ENCODE measurements at regions not wholly inside any gene's neighbourhood (a gene's known extent, or its start where the extent isn't known, plus 50 kb on each side); places are given as distances from the start of the nearest gene placed in this dataset.
"Not testable (repeated sequence)": the region's sequence is repeated elsewhere in the genome, so short reads cannot be mapped to it uniquely, and the experiment has no call there.

GRCh38 chr2:236997069-236997715 lies 88.5 kb upstream of the COPS8 start:
- no peak for DNase-seq (ENCODE audit: low spot score)
- no peak for TF ChIP-seq CTCF (IDR thresholded peaks at IDR 0.05)
- Histone ChIP-seq H3K4me3 (no peak overlapping the region), H3K27ac (no peak overlapping the region)

DNA sequence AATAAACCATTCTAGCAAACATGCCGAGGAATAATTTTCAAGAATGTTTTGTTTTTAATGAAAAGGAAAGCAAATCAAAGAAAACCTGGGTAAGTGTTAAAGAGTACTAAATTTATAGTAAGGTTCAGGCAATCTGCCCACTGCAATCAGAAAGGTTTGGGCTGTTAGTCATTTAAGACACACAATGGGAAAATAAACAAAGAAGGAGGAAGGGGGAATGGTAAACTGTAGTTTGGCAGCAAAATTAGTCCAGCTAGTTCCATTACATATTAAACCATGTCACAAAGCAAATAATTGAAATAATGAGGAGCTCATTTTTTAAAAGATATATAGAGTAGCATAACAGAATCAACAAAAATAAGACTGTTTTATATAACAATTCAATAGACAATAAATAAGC lies 87.5 kb upstream of the COPS8 start:
- DNase-seq (ENCODE audit: low spot score), result no peak
- no peak overlapping the region for H3K4me3 ChIP-seq
- no peak for TF ChIP-seq CTCF (IDR thresholded peaks at IDR 0.05)
- H3K27ac ChIP-seq, result no peak overlapping the region

DNA sequence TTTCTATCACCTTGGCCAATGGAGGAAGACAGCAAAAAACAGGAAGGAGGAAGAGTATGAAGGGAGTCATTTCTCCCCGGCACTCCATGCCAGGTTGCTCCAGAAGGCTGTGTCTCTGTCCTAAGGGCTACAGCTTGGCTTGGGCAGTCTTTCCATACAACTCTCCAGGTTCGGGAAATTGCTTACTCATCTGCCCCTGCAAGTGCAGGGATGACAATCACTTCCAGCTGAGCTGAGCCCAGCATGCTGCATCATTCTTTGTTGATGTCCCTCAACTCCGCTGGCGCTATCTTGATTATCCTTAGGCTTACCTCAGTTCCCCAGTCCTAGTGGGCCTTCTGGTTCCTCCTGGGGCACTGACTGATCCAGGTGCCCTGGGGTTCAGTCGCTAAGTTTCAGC lies 86.9 kb upstream of the COPS8 start:
- Histone ChIP-seq H3K4me3 (no peak overlapping the region), H3K27ac (no peak overlapping the region)
- DNase-seq (ENCODE audit: low spot score), result no peak
- no peak for TF ChIP-seq CTCF (IDR thresholded peaks at IDR 0.05)

- Histone ChIP-seq H3K27ac (no peak overlapping the region), H3K4me3 (no peak overlapping the region)
- no peak for TF ChIP-seq CTCF (IDR thresholded peaks at IDR 0.05)
- DNase-seq (ENCODE audit: low spot score), result no peak
Measured at GRCh38 chr2:237000481-237000880, 85.2 kb upstream of the COPS8 start.

DNA sequence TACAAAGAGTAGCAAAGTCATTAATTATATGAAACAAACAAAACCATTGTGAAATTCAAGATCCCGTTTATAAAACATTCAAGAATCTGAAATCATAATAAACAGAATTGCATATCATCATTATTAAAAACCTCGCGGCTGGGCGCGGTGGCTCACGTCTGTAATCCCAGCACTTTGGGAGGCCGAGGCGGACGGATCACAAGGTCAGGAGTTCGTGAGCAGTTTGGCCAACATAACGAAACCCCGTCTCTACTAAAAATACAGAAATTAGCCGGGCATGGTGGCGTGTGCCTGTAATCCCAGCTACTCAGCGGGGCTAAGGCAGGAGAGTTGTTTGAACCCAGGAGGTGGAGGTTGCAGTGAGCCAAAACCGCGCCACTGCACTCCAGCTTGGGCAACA lies 80.3 kb upstream of the COPS8 start:
- not testable (repeated sequence) for H3K4me3 ChIP-seq; H3K27ac ChIP-seq; DNase-seq (ENCODE audit: low spot score)

GRCh38 chr2:237011206-237011795 lies 74.4 kb upstream of the COPS8 start:
- Histone ChIP-seq H3K4me3 (no peak overlapping the region), H3K27ac (no peak overlapping the region)
- no peak for DNase-seq (ENCODE audit: low spot score)
- TF ChIP-seq CTCF (IDR thresholded peaks at IDR 0.05), result no peak

DNA sequence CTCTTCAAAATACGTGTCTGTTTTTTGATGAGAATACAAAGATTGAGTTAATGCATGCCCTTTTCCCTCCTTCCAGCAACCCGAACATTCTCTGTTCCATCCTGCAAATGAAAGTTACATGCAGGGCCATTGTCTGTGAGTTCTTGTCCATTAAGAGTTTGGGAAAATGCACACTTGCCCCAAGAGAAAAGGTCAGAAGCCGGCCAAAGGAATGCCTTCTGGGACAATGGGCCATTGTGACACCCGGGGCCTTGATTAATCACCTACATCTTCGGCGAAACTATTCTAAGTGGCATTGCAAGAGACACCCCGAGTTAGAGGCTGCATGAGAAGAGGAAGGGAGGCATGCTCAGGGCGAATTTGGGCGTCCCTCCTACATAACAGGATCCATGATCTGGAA lies 73.7 kb upstream of the COPS8 start:
- TF ChIP-seq CTCF (IDR thresholded peaks at IDR 0.05), result no peak
- peak overlapping the region; percentile 6 for H3K4me3 ChIP-seq
- H3K27ac ChIP-seq, result no peak overlapping the region
- no peak for DNase-seq (ENCODE audit: low spot score)
